ENCODE measurements at regions not wholly inside any gene's neighbourhood (a gene's known extent, or its start where the extent isn't known, plus 50 kb on each side); places are given as distances from the start of the nearest gene placed in this dataset.

DNA sequence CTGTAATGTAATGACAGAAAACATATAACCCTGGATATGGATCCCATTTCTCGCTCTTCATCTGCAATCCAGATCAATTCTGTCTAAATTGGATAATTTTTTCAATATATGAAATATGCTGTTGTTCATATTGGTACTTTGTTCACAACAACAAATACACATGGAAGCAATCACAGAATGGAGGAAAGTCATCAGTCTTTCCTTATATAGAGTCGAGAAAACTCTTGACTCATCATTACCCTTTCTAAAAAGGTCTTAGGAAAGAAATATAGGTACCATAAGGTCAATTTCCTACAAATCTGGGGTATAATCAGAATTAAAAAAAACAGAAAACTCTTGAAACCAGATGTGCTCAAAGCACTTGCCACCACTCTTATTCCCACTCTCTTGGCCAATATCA is 677.6 kb upstream of the ID4 start:
- TF ChIP-seq, protein P1, sequence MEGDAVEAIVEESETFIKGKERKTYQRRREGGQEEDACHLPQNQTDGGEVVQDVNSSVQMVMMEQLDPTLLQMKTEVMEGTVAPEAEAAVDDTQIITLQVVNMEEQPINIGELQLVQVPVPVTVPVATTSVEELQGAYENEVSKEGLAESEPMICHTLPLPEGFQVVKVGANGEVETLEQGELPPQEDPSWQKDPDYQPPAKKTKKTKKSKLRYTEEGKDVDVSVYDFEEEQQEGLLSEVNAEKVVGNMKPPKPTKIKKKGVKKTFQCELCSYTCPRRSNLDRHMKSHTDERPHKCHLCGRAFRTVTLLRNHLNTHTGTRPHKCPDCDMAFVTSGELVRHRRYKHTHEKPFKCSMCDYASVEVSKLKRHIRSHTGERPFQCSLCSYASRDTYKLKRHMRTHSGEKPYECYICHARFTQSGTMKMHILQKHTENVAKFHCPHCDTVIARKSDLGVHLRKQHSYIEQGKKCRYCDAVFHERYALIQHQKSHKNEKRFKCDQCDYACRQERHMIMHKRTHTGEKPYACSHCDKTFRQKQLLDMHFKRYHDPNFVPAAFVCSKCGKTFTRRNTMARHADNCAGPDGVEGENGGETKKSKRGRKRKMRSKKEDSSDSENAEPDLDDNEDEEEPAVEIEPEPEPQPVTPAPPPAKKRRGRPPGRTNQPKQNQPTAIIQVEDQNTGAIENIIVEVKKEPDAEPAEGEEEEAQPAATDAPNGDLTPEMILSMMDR (conservative IDR thresholded peaks at IDR 0.05), result no peak
- TF ChIP-seq EZH2 (IDR thresholded peaks at IDR 0.05; ENCODE audit: low read depth), result no peak
- Histone ChIP-seq H3K27ac (no peak overlapping the region), H4K20me1 (ENCODE audit: insufficient read depth) (no peaks in the 10 kb centered on the region), H3K4me1 (replicated peaks; ENCODE audit: insufficient read depth) (no peaks in the 10 kb centered on the region), H3K4me3 (no peak overlapping the region), H3K36me3 (ENCODE audit: low read depth) (no peaks in the 10 kb centered on the region), H2AFZ (no peak overlapping the region), H3K4me2 (no peak overlapping the region), H3K27me3 (ENCODE audit: insufficient read depth, low read depth) (no peaks in the 10 kb centered on the region), H3K9me2 (ENCODE audit: insufficient read depth) (0 out of 2 replicates have a peak, but pooled peaks cover 4% of the 10 kb centered on the region), H3K9me3 (ENCODE audit: insufficient read depth, low read depth) (no peaks in the 10 kb centered on the region), H3K79me2 (ENCODE audit: low read depth) (no peaks in the 10 kb centered on the region), H3F3A (ENCODE audit: insufficient read depth, low read depth) (no peaks in the 10 kb centered on the region)
- CTCF ChIA-PET, result no interaction called here
- DNase-seq, result no peak
- intact Hi-C loops (cut with micrococcal nuclease; ENCODE audit: unreplicated experiment), result no loop called here
- BruUV-seq (replicated peaks), result no TSS peak
- POLR2A ChIA-PET (ENCODE audit: unreplicated experiment), result no interaction called here

DNA sequence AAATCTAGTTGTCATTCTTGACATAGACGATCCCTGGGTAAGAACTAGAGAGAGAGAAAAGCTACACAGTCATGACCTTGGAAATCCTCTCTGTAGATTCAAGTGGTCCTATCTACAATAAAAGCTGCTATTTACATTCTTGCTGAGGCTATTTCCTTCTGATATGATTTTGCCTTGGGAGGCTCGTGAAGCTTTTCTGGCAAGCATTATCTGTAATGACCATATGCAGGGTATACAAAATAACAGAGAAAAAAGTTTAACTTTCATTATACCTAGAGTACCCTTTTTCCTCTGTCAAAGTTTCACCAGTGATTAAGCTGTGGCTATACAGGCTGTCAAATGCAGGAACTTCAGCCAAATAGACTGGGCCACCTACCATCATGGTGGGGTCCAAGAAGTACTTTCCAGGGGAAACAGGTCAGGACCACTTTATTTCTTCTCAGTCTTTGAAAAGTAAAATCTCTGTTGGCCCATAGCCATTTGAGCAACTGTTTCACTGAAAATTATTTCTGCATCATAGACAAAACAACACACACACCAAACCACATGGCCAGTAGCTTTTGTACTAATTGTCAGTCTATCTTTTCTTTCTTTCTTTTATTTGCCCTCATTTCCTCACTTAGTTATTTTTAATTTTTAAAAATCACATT is 677.0 kb upstream of the ID4 start:
- no peaks in the 10 kb centered on the region for H3K27me3 ChIP-seq (ENCODE audit: insufficient read depth, low read depth)
- no peak overlapping the region for H3K27ac ChIP-seq
- no peaks in the 10 kb centered on the region for H3K9me3 ChIP-seq (ENCODE audit: insufficient read depth, low read depth)
- POLR2A ChIA-PET (ENCODE audit: unreplicated experiment), result no interaction called here
- CTCF ChIA-PET, result no interaction called here
- H3K79me2 ChIP-seq (ENCODE audit: low read depth), result no peaks in the 10 kb centered on the region
- no peak overlapping the region for H3K4me2 ChIP-seq
- TF ChIP-seq, protein P1 (conservative IDR thresholded peaks at IDR 0.05), result no peak
- TF ChIP-seq EZH2 (IDR thresholded peaks at IDR 0.05; ENCODE audit: low read depth), result no peak
- no peaks in the 10 kb centered on the region for H4K20me1 ChIP-seq (ENCODE audit: insufficient read depth)
- H3K4me1 ChIP-seq (replicated peaks; ENCODE audit: insufficient read depth), result no peaks in the 10 kb centered on the region
- no peaks in the 10 kb centered on the region for H3K36me3 ChIP-seq (ENCODE audit: low read depth)
- H3K9me2 ChIP-seq (ENCODE audit: insufficient read depth), result 0 out of 2 replicates have a peak, but pooled peaks cover 4% of the 10 kb centered on the region
- intact Hi-C loops (cut with micrococcal nuclease; ENCODE audit: unreplicated experiment), result no loop called here
- H2AFZ ChIP-seq, result no peak overlapping the region
- H3K4me3 ChIP-seq, result no peak overlapping the region
- no TSS peak for BruUV-seq (replicated peaks)
- no peaks in the 10 kb centered on the region for H3F3A ChIP-seq (ENCODE audit: insufficient read depth, low read depth)
- no peak for DNase-seq

DNA sequence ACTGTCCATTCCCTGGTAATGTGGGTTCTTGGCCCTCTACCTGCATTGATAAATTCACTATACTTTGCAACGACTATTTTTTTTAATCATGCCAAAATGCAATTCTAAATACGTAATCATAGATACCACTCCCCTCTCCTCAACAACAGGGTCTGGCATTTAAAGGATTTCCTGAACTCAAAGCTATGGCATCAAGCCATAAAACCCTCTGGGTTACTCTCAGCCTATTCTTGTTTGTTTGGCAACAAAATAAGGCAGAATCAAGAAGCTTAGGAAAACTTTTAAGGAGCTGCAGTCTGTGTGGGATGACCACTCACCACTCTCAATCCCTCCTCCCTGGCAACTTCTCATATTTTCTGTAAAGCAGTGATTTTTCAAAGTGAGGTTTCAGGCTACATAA is 669.9 kb upstream of the ID4 start:
- intact Hi-C loops (cut with micrococcal nuclease; ENCODE audit: unreplicated experiment), result no loop called here
- H3K4me1 ChIP-seq (replicated peaks; ENCODE audit: insufficient read depth), result no peaks in the 10 kb centered on the region
- H3K79me2 ChIP-seq (ENCODE audit: low read depth), result no peaks in the 10 kb centered on the region
- DNase-seq, result no peak
- H3K9me3 ChIP-seq (ENCODE audit: insufficient read depth, low read depth), result no peaks in the 10 kb centered on the region
- no peaks in the 10 kb centered on the region for H4K20me1 ChIP-seq (ENCODE audit: insufficient read depth)
- no peak overlapping the region for H3K27ac ChIP-seq
- ChIA-PET CTCF (no interaction called here), POLR2A (ENCODE audit: unreplicated experiment) (no interaction called here)
- H3K36me3 ChIP-seq (ENCODE audit: low read depth), result no peaks in the 10 kb centered on the region
- no peak overlapping the region for H2AFZ ChIP-seq
- H3K9me2 ChIP-seq (ENCODE audit: insufficient read depth), result no peaks in the 10 kb centered on the region
- H3K4me3 ChIP-seq, result no peak overlapping the region
- H3K4me2 ChIP-seq, result no peak overlapping the region
- no peaks in the 10 kb centered on the region for H3K27me3 ChIP-seq (ENCODE audit: insufficient read depth, low read depth)
- BruUV-seq (replicated peaks), result no TSS peak
- TF ChIP-seq EZH2 (IDR thresholded peaks at IDR 0.05; ENCODE audit: low read depth), result no peak
- TF ChIP-seq, protein P1 (conservative IDR thresholded peaks at IDR 0.05), result no peak
- H3F3A ChIP-seq (ENCODE audit: insufficient read depth, low read depth), result no peaks in the 10 kb centered on the region

Measured in PC-9 (cell line).